ENCODE measurements at regions not wholly inside any gene's neighbourhood (a gene's known extent, or its start where the extent isn't known, plus 50 kb on each side); places are given as distances from the start of the nearest gene placed in this dataset.

DNA sequence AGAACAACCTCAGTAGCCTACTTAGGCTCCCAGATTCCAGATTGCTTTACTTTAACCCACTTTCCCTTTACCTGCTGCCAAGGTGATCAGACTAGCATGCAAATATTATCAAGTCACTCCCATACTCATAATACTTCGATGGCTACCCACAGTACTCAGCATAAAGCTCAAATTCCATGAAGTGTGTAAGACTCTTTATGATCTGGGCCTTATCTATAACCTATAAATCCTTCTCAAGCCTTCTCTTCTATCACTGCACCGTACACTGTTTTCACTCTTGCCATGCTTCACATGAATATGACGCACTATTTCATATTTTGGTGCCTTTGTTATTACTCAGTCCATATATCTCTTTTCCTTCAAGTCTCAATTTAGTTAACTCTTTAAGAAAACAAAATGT is 135.2 kb upstream of the TARS1 start:
- Histone ChIP-seq H3K9me3 (no peaks in the 10 kb centered on the region), H3K4me3 (no peak overlapping the region), H3K4me1 (peaks cover 0 to 10% of the 10 kb centered on the region in 2 donors), H3K27me3 (no peaks in the 10 kb centered on the region), H3K36me3 (no peaks in the 10 kb centered on the region), H3K27ac (no peak overlapping the region)
- intact Hi-C loops (cut with DNase I) = no loop called here
- TF ChIP-seq CTCF (IDR thresholded peaks at IDR 0.05) = no peak
- no peak for DNase-seq (ENCODE audit: low spot score in 2 of 2)

DNA sequence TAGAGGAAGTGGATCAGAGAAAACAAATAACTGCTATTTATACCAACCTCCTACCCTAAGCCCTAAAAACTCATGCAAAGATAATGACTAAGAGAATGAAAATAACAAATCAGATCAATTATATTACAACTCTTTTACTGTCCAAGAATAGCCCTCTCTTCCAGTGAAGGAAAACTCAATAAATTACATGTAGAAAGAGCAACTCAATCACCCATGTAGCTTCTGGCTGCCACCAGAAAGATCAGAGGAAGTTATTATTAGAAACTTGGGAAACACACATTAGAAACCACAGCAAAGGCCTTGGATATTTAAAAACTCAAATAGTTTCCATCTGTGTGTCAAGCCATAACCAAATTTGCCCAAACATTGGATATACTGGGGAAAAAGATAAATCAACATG is 134.0 kb upstream of the TARS1 start:
- intact Hi-C loops (cut with DNase I) = no loop called here
- Histone ChIP-seq H3K4me1 (peaks cover 0 to 10% of the 10 kb centered on the region in 2 donors), H3K27ac (peak overlapping the region; percentile 62 to 68), H3K27me3 (no peaks in the 10 kb centered on the region), H3K4me3 (no peak overlapping the region), H3K9me3 (no peaks in the 10 kb centered on the region), H3K36me3 (no peaks in the 10 kb centered on the region)
- DNase-seq (ENCODE audit: low spot score in 2 of 2) = no peak
- TF ChIP-seq CTCF (IDR thresholded peaks at IDR 0.05) = no peak

DNA sequence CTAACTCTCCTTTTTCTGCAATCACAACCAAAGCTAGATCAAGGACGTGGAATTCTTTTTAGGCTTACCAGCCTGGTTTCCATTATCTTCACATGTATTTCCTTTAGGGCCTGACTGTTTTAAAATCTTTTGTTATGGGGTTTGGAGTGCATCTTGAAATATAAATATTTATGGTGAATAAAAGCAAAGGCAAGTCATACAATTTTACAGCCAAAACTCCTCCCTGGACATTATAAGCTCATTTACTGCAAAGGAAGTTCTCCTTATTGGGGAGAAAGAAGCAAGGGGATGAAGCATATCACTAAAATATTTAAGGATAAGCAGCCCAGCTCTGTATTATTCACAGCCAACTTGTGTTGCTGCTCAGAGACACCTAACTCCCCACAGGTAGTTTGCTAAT is 132.2 kb upstream of the TARS1 start:
- no peak overlapping the region for H3K27ac ChIP-seq
- no peaks in the 10 kb centered on the region for H3K9me3 ChIP-seq
- no peak for DNase-seq (ENCODE audit: low spot score in 2 of 2)
- peaks cover 0 to 10% of the 10 kb centered on the region in 2 donors for H3K4me1 ChIP-seq
- intact Hi-C loops (cut with DNase I) = no loop called here
- H3K36me3 ChIP-seq = no peaks in the 10 kb centered on the region
- no peaks in the 10 kb centered on the region for H3K27me3 ChIP-seq
- H3K4me3 ChIP-seq = no peak overlapping the region
- TF ChIP-seq CTCF (IDR thresholded peaks at IDR 0.05) = no peak

DNA sequence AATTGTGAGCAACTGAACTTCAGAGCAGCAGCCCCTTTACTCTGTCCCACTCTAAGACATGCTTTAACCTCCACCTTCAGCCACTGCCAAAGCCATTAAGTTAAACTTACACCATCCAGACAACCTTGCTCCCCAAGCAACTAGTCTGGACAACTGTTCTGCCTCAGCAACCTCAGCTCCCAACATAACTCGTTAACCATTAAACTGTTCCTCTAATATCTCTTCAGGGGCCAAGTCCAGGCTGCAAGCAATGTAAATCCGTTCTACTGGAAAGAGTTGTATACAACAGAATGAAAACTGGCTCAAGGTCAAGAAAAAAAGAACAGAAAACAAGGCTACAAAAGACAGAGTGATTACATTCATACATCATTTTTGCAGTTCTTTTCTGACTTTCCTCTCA is 131.7 kb upstream of the TARS1 start:
- intact Hi-C loops (cut with DNase I) = no loop called here
- H3K9me3 ChIP-seq = no peaks in the 10 kb centered on the region
- no peaks in the 10 kb centered on the region for H3K36me3 ChIP-seq
- peaks cover 0 to 10% of the 10 kb centered on the region in 2 donors for H3K4me1 ChIP-seq
- no peak overlapping the region for H3K27ac ChIP-seq
- no peak overlapping the region for H3K4me3 ChIP-seq
- H3K27me3 ChIP-seq = no peaks in the 10 kb centered on the region
- TF ChIP-seq CTCF (IDR thresholded peaks at IDR 0.05) = no peak
- no peak for DNase-seq (ENCODE audit: low spot score in 2 of 2)

DNA sequence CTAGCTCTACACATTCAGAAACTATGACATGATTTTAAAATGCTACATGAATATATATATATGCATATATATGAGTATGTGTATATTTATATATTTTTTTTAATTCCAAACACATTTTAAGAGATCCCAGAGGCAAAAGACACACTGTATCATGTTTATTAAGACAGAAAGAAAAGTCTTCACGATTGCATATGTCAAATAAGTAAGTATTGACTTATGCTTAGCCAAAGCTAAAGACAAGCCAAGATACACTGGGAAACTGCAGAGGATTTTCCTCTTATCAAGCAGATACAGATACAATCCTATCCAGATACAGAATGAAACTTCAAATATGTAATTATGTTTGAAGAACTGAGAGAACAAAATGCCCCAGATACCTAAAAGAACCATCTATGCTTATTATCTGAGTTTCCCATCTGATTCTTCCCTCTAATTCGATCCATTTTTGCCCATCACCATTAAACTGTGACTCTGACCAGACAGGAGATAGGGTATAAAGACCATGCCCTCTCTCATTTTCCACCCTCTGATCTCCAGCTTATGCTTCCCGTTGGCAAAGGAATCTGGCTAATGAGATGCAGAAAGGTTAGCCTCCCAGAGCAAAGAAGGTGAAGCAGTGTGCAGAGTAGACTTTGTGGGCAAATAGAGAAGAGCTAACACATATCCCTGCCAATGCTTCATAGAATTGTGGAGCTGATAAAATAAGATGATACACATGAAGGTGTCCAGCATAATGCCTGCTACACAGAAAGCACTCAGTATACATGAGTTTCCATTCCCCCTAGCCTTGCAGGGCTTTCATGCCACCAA is 131.0 kb upstream of the TARS1 start:
- H3K4me1 ChIP-seq = peaks cover 0 to 10% of the 10 kb centered on the region in 2 donors
- no peak for DNase-seq (ENCODE audit: low spot score in 2 of 2)
- H3K36me3 ChIP-seq = no peaks in the 10 kb centered on the region
- no peaks in the 10 kb centered on the region for H3K9me3 ChIP-seq
- no peak for TF ChIP-seq CTCF (IDR thresholded peaks at IDR 0.05)
- H3K27me3 ChIP-seq = no peaks in the 10 kb centered on the region
- H3K27ac ChIP-seq = no peak overlapping the region
- intact Hi-C loops (cut with DNase I) = no loop called here
- no peak overlapping the region for H3K4me3 ChIP-seq

Measured in ascending aorta (tissue), 2 donors.